ENCODE measurements at regions not wholly inside any gene's neighbourhood (a gene's known extent, or its start where the extent isn't known, plus 50 kb on each side); places are given as distances from the start of the nearest gene placed in this dataset.

DNA sequence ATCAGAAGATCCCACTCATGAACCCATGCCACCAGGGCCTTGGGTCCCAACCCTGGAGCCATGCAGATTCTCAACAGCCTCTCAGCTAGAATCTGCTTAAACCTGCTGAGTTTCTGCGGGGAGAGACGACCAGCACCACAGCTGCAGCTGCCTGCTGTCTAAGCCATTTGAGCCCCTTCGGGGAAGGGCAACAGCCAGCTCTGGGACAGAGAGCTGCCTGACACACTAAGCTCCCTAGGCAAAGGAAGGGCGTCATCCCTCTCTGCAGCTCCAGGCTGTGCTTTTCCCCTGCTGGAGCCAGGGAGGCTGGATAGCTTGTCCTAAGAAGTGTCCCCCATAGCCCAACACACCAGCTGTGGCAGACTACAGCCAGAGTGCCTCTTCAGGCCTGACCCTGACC, 182.5 kb downstream of the OTOR start:
- no peak for DNase-seq (ENCODE audit: low read depth, low spot score)
- in situ Hi-C loops (cut with HindIII; ENCODE audit: low sequenced_read_pairs): no loop called here
- H3K4me3 ChIP-seq (ENCODE audit: low read depth, low read length): no peak overlapping the region
- no peak for TF ChIP-seq CTCF (IDR thresholded peaks at IDR 0.05; ENCODE audit: low read depth, low read length)

DNA sequence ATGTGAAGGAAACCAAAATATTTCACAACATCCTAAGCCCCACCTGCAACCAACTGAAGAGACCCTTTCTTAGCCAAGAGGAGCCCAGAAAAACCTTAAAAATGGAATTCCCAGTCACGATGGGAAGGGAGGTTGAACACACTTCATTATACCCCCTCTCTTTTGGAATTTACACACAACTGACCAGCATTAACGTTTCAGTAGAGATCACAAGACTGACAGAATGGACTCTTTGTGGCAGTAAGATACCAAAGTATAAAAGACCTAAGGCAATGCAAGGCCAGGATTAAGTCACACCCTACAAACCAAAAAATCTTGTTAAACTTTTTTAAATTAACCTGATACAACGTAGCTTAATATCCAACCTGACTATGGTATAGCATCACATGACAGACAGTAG, 190.9 kb downstream of the OTOR start:
- no peak overlapping the region for H3K4me3 ChIP-seq (ENCODE audit: low read depth, low read length)
- in situ Hi-C loops (cut with HindIII; ENCODE audit: low sequenced_read_pairs): no loop called here
- DNase-seq (ENCODE audit: low read depth, low spot score): no peak
- TF ChIP-seq CTCF (IDR thresholded peaks at IDR 0.05; ENCODE audit: low read depth, low read length): no peak

- no peak overlapping the region for H3K4me3 ChIP-seq (ENCODE audit: low read depth, low read length)
- no peak for DNase-seq (ENCODE audit: low read depth, low spot score)
- no peak for TF ChIP-seq CTCF (IDR thresholded peaks at IDR 0.05; ENCODE audit: low read depth, low read length)
- in situ Hi-C loops (cut with HindIII; ENCODE audit: low sequenced_read_pairs): no loop called here
These were observed 192.5 kb downstream of the OTOR start for GRCh38 chr20:16940701-16941100.

DNA sequence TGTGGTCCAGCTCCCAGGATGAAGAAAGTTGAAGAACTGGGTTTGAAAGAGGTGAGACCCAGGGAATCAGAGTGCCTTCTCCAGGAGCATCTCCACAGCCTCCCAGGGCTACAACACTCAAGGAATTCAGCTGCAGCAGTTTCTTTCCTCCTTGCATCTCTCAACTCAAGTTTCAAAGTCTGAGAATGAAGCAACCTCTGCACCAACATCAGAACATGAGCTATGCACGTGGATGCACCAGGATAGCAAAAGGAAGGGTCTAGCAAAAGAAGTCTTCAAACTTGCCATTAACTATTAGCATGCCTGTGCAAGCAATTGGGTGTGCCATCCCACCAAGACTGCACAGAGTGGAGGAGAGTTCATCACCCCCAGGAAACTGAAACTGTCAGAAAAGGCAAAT, 193.9 kb downstream of the OTOR start:
- in situ Hi-C loops (cut with HindIII; ENCODE audit: low sequenced_read_pairs): no loop called here
- no peak overlapping the region for H3K4me3 ChIP-seq (ENCODE audit: low read depth, low read length)
- TF ChIP-seq CTCF (IDR thresholded peaks at IDR 0.05; ENCODE audit: low read depth, low read length): no peak
- no peak for DNase-seq (ENCODE audit: low read depth, low spot score)

GRCh38 chr20:16942756-16943155, 194.6 kb downstream of the OTOR start:
- in situ Hi-C loops (cut with HindIII; ENCODE audit: low sequenced_read_pairs): no loop called here
- TF ChIP-seq CTCF (IDR thresholded peaks at IDR 0.05; ENCODE audit: low read depth, low read length): no peak
- no peak for DNase-seq (ENCODE audit: low read depth, low spot score)
- no peak overlapping the region for H3K4me3 ChIP-seq (ENCODE audit: low read depth, low read length)

- no peak for TF ChIP-seq CTCF (IDR thresholded peaks at IDR 0.05; ENCODE audit: low read depth, low read length)
- no peak for DNase-seq (ENCODE audit: low read depth, low spot score)
- in situ Hi-C loops (cut with HindIII; ENCODE audit: low sequenced_read_pairs): no loop called here
- no peak overlapping the region for H3K4me3 ChIP-seq (ENCODE audit: low read depth, low read length)
These were observed 196.6 kb downstream of the OTOR start for GRCh38 chr20:16944745-16945144.

DNA sequence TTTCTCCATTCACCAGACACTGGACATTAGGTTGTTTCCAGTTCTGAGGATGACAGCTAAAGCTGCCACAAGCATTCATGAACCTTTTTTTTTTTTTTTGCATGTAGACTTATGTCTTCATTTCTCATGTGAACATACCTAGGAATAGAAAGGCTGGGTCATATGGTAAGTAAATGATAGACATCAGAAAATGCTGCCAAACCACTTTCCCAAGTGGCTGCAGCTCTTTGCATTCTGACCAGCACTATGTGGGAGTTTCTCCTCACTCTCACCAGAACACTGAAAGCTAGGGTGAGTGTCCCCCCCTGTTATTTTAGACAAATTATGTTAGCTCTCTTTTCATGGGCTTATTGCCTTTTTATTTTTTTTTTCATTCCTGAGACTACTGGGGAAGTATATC, 197.5 kb downstream of the OTOR start:
- in situ Hi-C loops (cut with HindIII; ENCODE audit: low sequenced_read_pairs): no loop called here
- DNase-seq (ENCODE audit: low read depth, low spot score): no peak
- H3K4me3 ChIP-seq (ENCODE audit: low read depth, low read length): no peak overlapping the region
- TF ChIP-seq CTCF (IDR thresholded peaks at IDR 0.05; ENCODE audit: low read depth, low read length): no peak
